Endodermal cell (in vitro differentiated cells): ENCODE measurements at regions not wholly inside any gene's neighbourhood (a gene's known extent, or its start where the extent isn't known, plus 50 kb on each side); places are given as distances from the start of the nearest gene placed in this dataset.

Experiments used
- DNase-seq: peaks from one replicate; pipeline ENCODE4 v3.0.0-alpha.2; 2017
- H3K27ac ChIP-seq: 2 replicates; pipeline ENCODE4 v1.5.1; 2013; ENCODE audit warnings: mild to moderate bottlenecking, low read depth, low read length, moderate library complexity
- H3K27me3 ChIP-seq: 2 replicates; pipeline ENCODE4 v1.6.1; 2013; ENCODE audit warnings: mild to moderate bottlenecking, low read length, moderate library complexity; ENCODE audit not compliant: insufficient read depth, control insufficient read depth, poor library complexity, severe bottlenecking
- H3K36me3 ChIP-seq: 2 replicates; pipeline ENCODE4 v1.7.0; 2013; ENCODE audit warnings: mild to moderate bottlenecking, low read length, moderate library complexity; ENCODE audit not compliant: control insufficient read depth, insufficient read depth
- H3K4me1 ChIP-seq: one replicate; pipeline ENCODE4 v1.7.0; 2013; ENCODE audit warnings: low read length; ENCODE audit not compliant: control insufficient read depth, insufficient read depth
- H3K4me3 ChIP-seq: 2 replicates; pipeline ENCODE4 v1.5.1; 2013; ENCODE audit warnings: mild to moderate bottlenecking, low read length, moderate library complexity
- H3K9ac ChIP-seq: 2 replicates; pipeline ENCODE4 v1.6.1; 2013; ENCODE audit warnings: mild to moderate bottlenecking, low read length, moderate library complexity; ENCODE audit not compliant: poor library complexity, severe bottlenecking; ENCODE audit errors: extremely low read depth
- H3K9me3 ChIP-seq: 2 replicates; pipeline ENCODE4 v1.6.1; 2013; ENCODE audit warnings: mild to moderate bottlenecking, low read length, moderate library complexity; ENCODE audit not compliant: control insufficient read depth
- H3K27ac Mint-ChIP-seq: 2 replicates; pipeline ENCODE4 v1.8.0; 2020; ENCODE audit warnings: mixed read lengths
- H3K27me3 Mint-ChIP-seq: 2 replicates; pipeline ENCODE4 v1.8.0; 2021; ENCODE audit warnings: mild to moderate bottlenecking, mixed read lengths; ENCODE audit not compliant: insufficient read depth
- H3K36me3 Mint-ChIP-seq: 2 replicates; pipeline ENCODE4 v1.8.0; 2020; ENCODE audit warnings: low read depth, mixed read lengths
- H3K4me1 Mint-ChIP-seq: 2 replicates; pipeline ENCODE4 v1.8.0; 2020; ENCODE audit warnings: mixed read lengths
- H3K4me3 Mint-ChIP-seq: 2 replicates; pipeline ENCODE4 v1.8.0; 2020; ENCODE audit warnings: mild to moderate bottlenecking, moderate library complexity, mixed read lengths
- H3K9me3 Mint-ChIP-seq: 2 replicates; pipeline ENCODE4 v1.8.0; 2020; ENCODE audit warnings: mild to moderate bottlenecking, mixed read lengths
- CTCF ChIP-seq: fragments of 200-600 bp; sonication (generic); conservative IDR thresholded peaks from 2 replicates; pipeline ENCODE4 v1.5.0; 2021; ENCODE audit warnings: antibody characterized with exemption, mild to moderate bottlenecking
- WGBS, 2 experiments: methylation state at CpG; one replicate each; pipeline versions ENCODE4 v1.1.5 to v1.1.7; 2013; ENCODE audit warnings: missing lambda C conversion rate in 2 of 2, mixed read lengths in 1 of 2; ENCODE audit not compliant: insufficient coverage in 1 of 2, insufficient read length in 1 of 2; 5-methylcytosine and 5-hydroxymethylcytosine counted together

DNA sequence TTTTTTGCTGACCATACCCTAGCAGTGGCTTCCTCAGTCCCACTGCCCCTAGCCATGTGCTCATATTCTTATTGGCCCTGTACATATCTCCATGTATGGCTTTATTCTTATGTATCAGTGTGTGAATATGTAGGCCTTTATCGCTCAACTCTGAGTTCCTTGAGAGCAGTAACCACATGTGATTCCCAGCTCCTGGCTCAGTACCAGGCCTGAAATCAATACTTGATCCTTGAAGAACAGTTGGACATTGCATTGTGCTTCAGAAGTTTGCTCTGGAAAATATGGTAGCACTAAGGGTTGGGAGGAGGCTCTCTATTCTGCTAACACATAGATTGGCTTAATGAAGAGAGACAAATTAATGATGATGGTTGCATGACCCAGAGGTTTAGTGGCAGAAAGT is 118.8 kb upstream of the FERMT1 start:
- no peak for TF ChIP-seq CTCF
- Mint-ChIP-seq H3K36me3 (no peaks in the 10 kb centered on the region), H3K27ac (no peak overlapping the region), H3K4me3 (no peak overlapping the region), H3K27me3 (peaks cover 2% of the 10 kb centered on the region), H3K9me3 (no peaks in the 10 kb centered on the region), H3K4me1 (peaks cover 1% of the 10 kb centered on the region)
- no peak for DNase-seq
- WGBS, 2 experiments, result 97 to 100% methylated on average over 1 of the region's 1 CpG
- Histone ChIP-seq H3K4me1 (peaks cover 4% of the 10 kb centered on the region), H3K4me3 (no peak overlapping the region), H3K9me3 (no peaks in the 10 kb centered on the region), H3K9ac (no peak overlapping the region), H3K36me3 (no peaks in the 10 kb centered on the region), H3K27me3 (no peaks in the 10 kb centered on the region), H3K27ac (no peak overlapping the region)

DNA sequence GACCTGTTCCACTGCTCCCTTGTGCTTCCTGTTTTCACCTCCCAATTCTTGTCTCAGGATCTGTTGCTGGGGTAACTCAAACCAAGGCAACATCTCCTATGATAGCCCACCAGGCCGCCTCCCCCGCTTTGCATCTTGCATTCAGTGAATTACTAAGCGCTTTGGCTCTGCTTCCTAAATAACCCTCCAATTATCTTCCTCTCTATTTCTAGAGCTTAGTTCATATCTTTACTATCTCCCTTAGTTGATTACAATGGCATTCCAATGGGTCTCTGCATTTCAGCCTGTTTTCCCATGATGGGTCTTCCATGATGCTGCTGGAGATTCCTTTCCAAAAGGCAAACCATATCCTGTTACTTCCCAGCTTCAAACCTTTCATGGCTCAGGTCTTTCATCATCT is 117.2 kb upstream of the FERMT1 start:
- no peak for DNase-seq
- peaks cover 4% of the 10 kb centered on the region for H3K4me1 ChIP-seq
- no peaks in the 10 kb centered on the region for H3K36me3 ChIP-seq
- Mint-ChIP-seq H3K4me1 (peaks cover 1% of the 10 kb centered on the region), H3K36me3 (no peaks in the 10 kb centered on the region), H3K9me3 (no peaks in the 10 kb centered on the region), H3K27me3 (no peaks in the 10 kb centered on the region), H3K27ac (no peak overlapping the region), H3K4me3 (no peak overlapping the region)
- H3K9me3 ChIP-seq, result no peaks in the 10 kb centered on the region
- no peaks in the 10 kb centered on the region for H3K27me3 ChIP-seq
- no peak overlapping the region for H3K4me3 ChIP-seq
- no peak overlapping the region for H3K27ac ChIP-seq
- TF ChIP-seq CTCF, result no peak
- 95 to 100% methylated on average over 3 of the region's 3 CpGs for WGBS, 2 experiments
- no peak overlapping the region for H3K9ac ChIP-seq

GRCh38 chr20:6238421-6238820 is 115.6 kb upstream of the FERMT1 start:
- no peaks in the 10 kb centered on the region for H3K27me3 ChIP-seq
- 91 to 92% methylated on average over 2 to 6 of the region's 6 CpGs for WGBS, 2 experiments
- no peak for DNase-seq
- no peaks in the 10 kb centered on the region for H3K27me3 Mint-ChIP-seq
- H3K4me1 Mint-ChIP-seq, result peaks cover 1% of the 10 kb centered on the region
- no peak overlapping the region for H3K4me3 ChIP-seq
- no peak overlapping the region for H3K27ac Mint-ChIP-seq
- H3K27ac ChIP-seq, result no peak overlapping the region
- no peaks in the 10 kb centered on the region for H3K9me3 Mint-ChIP-seq
- H3K4me1 ChIP-seq, result peaks cover 4% of the 10 kb centered on the region
- TF ChIP-seq CTCF, result no peak
- H3K9ac ChIP-seq, result no peak overlapping the region
- H3K9me3 ChIP-seq, result no peaks in the 10 kb centered on the region
- H3K36me3 Mint-ChIP-seq, result no peaks in the 10 kb centered on the region
- no peak overlapping the region for H3K4me3 Mint-ChIP-seq
- H3K36me3 ChIP-seq, result no peaks in the 10 kb centered on the region
